Karpas-422 (cell line): ENCODE measurements at regions not wholly inside any gene's neighbourhood (a gene's known extent, or its start where the extent isn't known, plus 50 kb on each side); places are given as distances from the start of the nearest gene placed in this dataset.

Experiments used
- DNase-seq: peaks from one replicate; pipeline ENCODE4 v3.0.0-alpha.2; 2015
- H2AFZ ChIP-seq: fragments of 200-600 bp; sonication (generic); 2 replicates; pipeline ENCODE4 v1.6.1; 2014; ENCODE audit warnings: antibody characterized with exemption, low read length, mixed read lengths
- H3K27ac ChIP-seq: fragments of 200-600 bp; sonication (generic); 2 replicates; pipeline ENCODE4 v1.5.1; 2014; ENCODE audit warnings: mild to moderate bottlenecking, low read length, moderate library complexity
- H3K27me3 ChIP-seq: fragments of 200-600 bp; sonication (generic); 2 replicates; pipeline ENCODE4 v1.6.1; 2014; ENCODE audit warnings: low read length, mixed read lengths
- H3K36me3 ChIP-seq: fragments of 200-600 bp; sonication (generic); 2 replicates; pipeline ENCODE4 v1.6.1; 2014; ENCODE audit warnings: low read length, mixed read lengths; ENCODE audit not compliant: insufficient read depth
- H3K4me1 ChIP-seq: fragments of 200-600 bp; sonication (generic); 2 replicates; pipeline ENCODE4 v1.6.1; 2014; ENCODE audit warnings: mild to moderate bottlenecking, low read length, mixed read lengths
- H3K4me2 ChIP-seq: fragments of 200-600 bp; sonication (generic); 2 replicates; pipeline ENCODE4 v1.6.1; 2014; ENCODE audit warnings: low read length, low read depth, mild to moderate bottlenecking; ENCODE audit not compliant: poor library complexity, severe bottlenecking
- H3K4me3 ChIP-seq: fragments of 200-600 bp; sonication (generic); 2 replicates; pipeline ENCODE4 v1.5.1; 2014; ENCODE audit warnings: mild to moderate bottlenecking, antibody characterized with exemption, low read length, mixed read lengths
- H3K79me2 ChIP-seq: fragments of 200-600 bp; sonication (generic); 2 replicates; pipeline ENCODE4 v1.6.1; 2014; ENCODE audit warnings: mild to moderate bottlenecking, low read length, mixed read lengths
- H3K9ac ChIP-seq: fragments of 200-600 bp; sonication (generic); 2 replicates; pipeline ENCODE4 v1.6.0; 2014; ENCODE audit warnings: low read length
- H3K9me2 ChIP-seq: fragments of 200-600 bp; sonication (generic), shearing (Covaris generic); replicated peaks from 2 replicates; pipeline ENCODE4 v1.6.0; 2014; ENCODE audit warnings: mild to moderate bottlenecking, low read length, moderate library complexity; ENCODE audit not compliant: insufficient read depth
- H3K9me3 ChIP-seq: fragments of 300-700, 200-600 bp; sonication (generic); 2 replicates; pipeline ENCODE4 v1.6.1; 2014; ENCODE audit warnings: low read length, mixed read lengths
- H4K20me1 ChIP-seq: fragments of 200-600 bp; sonication (generic); 2 replicates; pipeline ENCODE4 v1.6.1; 2014; ENCODE audit warnings: mild to moderate bottlenecking, antibody characterized with exemption, low read length, low read depth; ENCODE audit not compliant: insufficient read depth

DNA sequence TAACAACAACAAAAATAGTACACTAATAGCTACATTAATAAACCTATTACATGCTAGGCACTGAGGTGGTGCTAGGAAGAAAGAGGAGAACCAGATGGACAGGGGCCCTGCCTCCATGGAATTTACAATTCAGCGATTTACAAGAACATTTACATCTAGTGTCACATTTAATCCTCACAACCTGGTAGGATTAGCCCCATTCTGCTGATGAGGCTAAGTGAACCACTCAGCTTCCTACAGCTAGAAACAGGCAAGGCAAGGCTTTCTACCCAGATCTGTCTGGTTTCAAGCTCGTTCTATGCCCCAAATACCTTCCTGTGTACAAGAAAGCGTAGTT lies 368.4 kb downstream of the BUD13 start:
- H3K9me3 ChIP-seq: no peaks in the 10 kb centered on the region
- no peaks in the 10 kb centered on the region for H3K4me1 ChIP-seq
- H3K79me2 ChIP-seq: no peaks in the 10 kb centered on the region
- no peaks in the 10 kb centered on the region for H3K36me3 ChIP-seq
- H3K4me2 ChIP-seq: no peak overlapping the region
- H3K9me2 ChIP-seq: no peaks in the 10 kb centered on the region
- no peak overlapping the region for H3K27ac ChIP-seq
- no peaks in the 10 kb centered on the region for H3K27me3 ChIP-seq
- no peaks in the 10 kb centered on the region for H4K20me1 ChIP-seq
- no peak overlapping the region for H2AFZ ChIP-seq
- no peak overlapping the region for H3K4me3 ChIP-seq
- no peak overlapping the region for H3K9ac ChIP-seq
- no peak for DNase-seq

- Histone ChIP-seq H3K9ac (no peak overlapping the region), H2AFZ (no peak overlapping the region), H3K36me3 (no peaks in the 10 kb centered on the region), H3K4me1 (no peaks in the 10 kb centered on the region), H3K4me3 (no peak overlapping the region), H3K27me3 (no peaks in the 10 kb centered on the region), H3K79me2 (no peaks in the 10 kb centered on the region), H3K4me2 (no peak overlapping the region), H3K27ac (no peak overlapping the region), H3K9me3 (no peaks in the 10 kb centered on the region), H4K20me1 (no peaks in the 10 kb centered on the region), H3K9me2 (no peaks in the 10 kb centered on the region)
- DNase-seq: no peak
Measured at GRCh38 chr11:116403794-116404461, 368.9 kb downstream of the BUD13 start.

GRCh38 chr11:116400081-116400480 lies 372.7 kb downstream of the BUD13 start:
- H3K9me3 ChIP-seq: no peaks in the 10 kb centered on the region
- no peaks in the 10 kb centered on the region for H3K27me3 ChIP-seq
- H3K4me2 ChIP-seq: no peak overlapping the region
- no peaks in the 10 kb centered on the region for H4K20me1 ChIP-seq
- H3K4me3 ChIP-seq: no peak overlapping the region
- no peak for DNase-seq
- H3K79me2 ChIP-seq: no peaks in the 10 kb centered on the region
- no peak overlapping the region for H2AFZ ChIP-seq
- no peaks in the 10 kb centered on the region for H3K9me2 ChIP-seq
- no peak overlapping the region for H3K9ac ChIP-seq
- H3K27ac ChIP-seq: no peak overlapping the region
- no peaks in the 10 kb centered on the region for H3K4me1 ChIP-seq
- H3K36me3 ChIP-seq: no peaks in the 10 kb centered on the region

DNA sequence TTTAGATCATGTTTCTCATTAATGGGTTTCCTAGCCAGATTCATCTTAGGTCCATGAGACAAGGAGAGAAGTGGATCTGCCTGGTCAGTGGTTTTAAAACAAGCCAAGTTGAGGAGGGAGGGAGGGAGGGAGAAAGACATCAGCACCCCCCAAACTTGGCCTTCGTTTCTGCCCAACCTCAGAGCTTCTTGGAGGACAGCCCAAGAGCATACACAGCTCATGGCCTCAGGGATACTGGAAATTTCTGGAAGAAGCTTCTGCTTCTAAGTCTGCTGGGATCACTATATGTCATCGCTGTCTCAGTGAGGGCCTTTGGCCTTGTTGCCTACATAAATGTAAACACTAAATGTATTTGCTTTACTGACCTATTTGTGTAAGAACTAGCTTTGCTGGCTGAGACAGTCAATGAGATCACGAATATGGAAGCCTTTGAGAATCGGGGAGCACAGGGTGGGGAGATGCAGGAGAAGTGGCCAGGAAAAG lies 375.1 kb downstream of the BUD13 start:
- Histone ChIP-seq H3K9me2 (no peaks in the 10 kb centered on the region), H2AFZ (no peak overlapping the region), H3K4me1 (no peaks in the 10 kb centered on the region), H3K4me3 (no peak overlapping the region), H3K9me3 (no peaks in the 10 kb centered on the region), H3K4me2 (no peak overlapping the region), H3K27me3 (no peaks in the 10 kb centered on the region), H4K20me1 (no peaks in the 10 kb centered on the region), H3K36me3 (no peaks in the 10 kb centered on the region), H3K27ac (no peak overlapping the region), H3K79me2 (no peaks in the 10 kb centered on the region), H3K9ac (no peak overlapping the region)
- no peak for DNase-seq

DNA sequence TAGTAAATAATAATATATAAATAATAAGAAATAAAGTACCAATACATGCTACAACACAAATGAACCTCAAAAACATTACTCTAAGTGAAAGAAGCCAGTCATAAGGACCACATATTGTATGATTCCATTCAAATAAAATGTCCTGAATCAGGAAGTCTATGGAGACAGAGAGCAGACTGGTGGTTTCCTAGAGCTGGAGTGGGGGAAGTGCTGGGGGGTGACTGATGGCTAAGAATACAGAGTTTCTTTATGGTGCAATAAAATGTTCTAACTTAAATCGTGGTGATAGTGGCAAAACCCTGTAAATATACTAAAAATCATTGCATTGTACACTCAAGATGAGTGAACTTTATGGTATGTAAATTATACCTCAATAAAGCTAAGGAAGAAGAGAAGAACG lies 376.5 kb downstream of the BUD13 start:
- no peak for DNase-seq
- H4K20me1 ChIP-seq: no peaks in the 10 kb centered on the region
- H3K4me3 ChIP-seq: no peak overlapping the region
- no peak overlapping the region for H3K4me2 ChIP-seq
- no peaks in the 10 kb centered on the region for H3K9me3 ChIP-seq
- H3K9me2 ChIP-seq: no peaks in the 10 kb centered on the region
- no peak overlapping the region for H3K27ac ChIP-seq
- no peaks in the 10 kb centered on the region for H3K27me3 ChIP-seq
- no peaks in the 10 kb centered on the region for H3K4me1 ChIP-seq
- H3K36me3 ChIP-seq: no peaks in the 10 kb centered on the region
- H3K9ac ChIP-seq: no peak overlapping the region
- H3K79me2 ChIP-seq: no peaks in the 10 kb centered on the region
- H2AFZ ChIP-seq: no peak overlapping the region

DNA sequence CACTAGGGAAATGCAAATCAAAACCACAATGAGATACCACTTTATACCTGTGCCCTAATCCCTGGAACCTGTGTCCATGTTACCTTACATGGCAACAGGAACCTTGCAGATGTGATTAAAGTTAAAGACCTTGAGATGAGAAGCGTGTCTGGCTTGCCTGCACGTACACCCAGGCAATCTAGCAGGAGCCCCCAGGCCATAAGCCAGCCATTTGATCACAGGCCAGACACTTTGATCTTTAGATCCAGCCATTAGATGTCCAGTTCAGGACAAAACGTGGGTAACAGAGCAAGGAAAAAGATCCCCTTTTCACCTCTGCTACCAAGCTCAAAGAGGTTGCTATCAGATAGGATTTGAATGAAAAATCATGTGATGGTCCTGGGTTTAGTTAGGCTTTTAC lies 378.8 kb downstream of the BUD13 start:
- no peaks in the 10 kb centered on the region for H3K9me2 ChIP-seq
- no peak overlapping the region for H3K4me2 ChIP-seq
- H3K9me3 ChIP-seq: no peaks in the 10 kb centered on the region
- no peaks in the 10 kb centered on the region for H4K20me1 ChIP-seq
- no peaks in the 10 kb centered on the region for H3K36me3 ChIP-seq
- no peaks in the 10 kb centered on the region for H3K79me2 ChIP-seq
- no peak overlapping the region for H2AFZ ChIP-seq
- no peak overlapping the region for H3K4me3 ChIP-seq
- H3K27ac ChIP-seq: no peak overlapping the region
- no peak for DNase-seq
- H3K27me3 ChIP-seq: no peaks in the 10 kb centered on the region
- no peaks in the 10 kb centered on the region for H3K4me1 ChIP-seq
- H3K9ac ChIP-seq: no peak overlapping the region

DNA sequence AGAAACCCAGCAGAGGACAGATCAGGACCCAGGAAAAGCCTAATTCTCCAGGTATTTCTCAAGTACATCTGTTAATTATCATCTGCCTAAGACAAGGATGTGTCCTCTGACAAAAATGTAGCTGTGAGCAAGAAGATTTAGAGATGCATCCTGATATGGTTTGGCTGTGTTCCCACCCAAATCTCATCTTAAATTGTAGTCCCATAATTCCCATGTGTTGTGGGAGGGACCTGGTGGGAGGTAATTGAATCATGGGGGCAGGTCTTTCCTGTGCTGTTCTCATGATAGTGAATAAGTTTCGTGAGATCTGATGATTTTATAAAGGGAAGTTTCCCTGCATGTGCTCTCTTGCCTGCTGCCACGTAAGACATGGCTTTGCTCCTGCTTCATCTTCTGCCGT lies 381.8 kb downstream of the BUD13 start:
- Histone ChIP-seq H3K4me1 (no peaks in the 10 kb centered on the region), H3K9ac (no peak overlapping the region), H3K79me2 (no peaks in the 10 kb centered on the region), H3K36me3 (no peaks in the 10 kb centered on the region), H3K4me3 (no peak overlapping the region), H3K4me2 (no peak overlapping the region), H3K9me2 (no peaks in the 10 kb centered on the region), H3K27me3 (no peaks in the 10 kb centered on the region), H2AFZ (no peak overlapping the region), H4K20me1 (no peaks in the 10 kb centered on the region), H3K27ac (no peak overlapping the region), H3K9me3 (no peaks in the 10 kb centered on the region)
- no peak for DNase-seq

DNA sequence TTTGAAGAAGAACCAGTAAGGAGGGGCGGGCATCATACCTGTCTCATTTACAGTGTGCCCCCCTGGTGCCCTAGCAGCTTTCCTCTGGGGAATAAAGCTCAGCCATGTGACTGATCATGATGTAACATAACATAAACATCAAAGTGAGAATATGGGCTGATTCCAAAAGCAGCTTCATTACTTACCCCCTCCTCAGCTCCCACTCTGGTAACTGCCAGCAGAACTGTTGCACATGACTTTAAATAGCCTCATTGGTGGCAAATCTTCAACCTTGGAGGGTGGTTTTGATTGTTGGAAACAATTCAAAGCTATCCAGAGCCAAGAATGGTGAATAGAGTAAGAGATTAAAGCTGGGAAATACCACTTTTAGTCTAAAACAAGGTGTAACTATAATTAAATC lies 384.6 kb downstream of the BUD13 start:
- no peak overlapping the region for H3K4me2 ChIP-seq
- H3K36me3 ChIP-seq: no peaks in the 10 kb centered on the region
- no peaks in the 10 kb centered on the region for H3K27me3 ChIP-seq
- no peaks in the 10 kb centered on the region for H4K20me1 ChIP-seq
- no peak overlapping the region for H2AFZ ChIP-seq
- H3K4me1 ChIP-seq: no peaks in the 10 kb centered on the region
- H3K9me2 ChIP-seq: no peaks in the 10 kb centered on the region
- H3K4me3 ChIP-seq: no peak overlapping the region
- no peaks in the 10 kb centered on the region for H3K79me2 ChIP-seq
- no peaks in the 10 kb centered on the region for H3K9me3 ChIP-seq
- DNase-seq: no peak
- no peak overlapping the region for H3K27ac ChIP-seq
- H3K9ac ChIP-seq: no peak overlapping the region

DNA sequence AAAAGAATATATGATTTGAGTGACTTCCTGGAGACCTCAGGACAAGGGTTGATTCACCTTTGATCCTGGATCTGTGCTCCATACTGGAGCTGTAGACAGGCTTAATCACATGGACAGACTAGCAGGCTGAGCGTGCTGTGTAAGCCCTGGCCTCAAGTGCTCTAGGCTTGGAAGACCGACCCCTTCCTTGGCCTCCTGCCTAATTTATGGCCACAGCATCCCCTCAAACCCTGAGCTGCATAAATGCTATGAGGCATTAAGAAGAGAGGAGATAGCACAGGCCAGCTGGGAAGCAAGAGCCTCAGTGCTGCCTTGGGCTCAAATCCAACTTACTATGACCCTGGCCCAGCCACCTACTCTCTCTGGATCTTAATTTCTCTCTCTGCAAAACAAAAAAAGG lies 385.1 kb downstream of the BUD13 start:
- no peak overlapping the region for H3K9ac ChIP-seq
- H3K27me3 ChIP-seq: no peaks in the 10 kb centered on the region
- no peak overlapping the region for H3K4me3 ChIP-seq
- H3K27ac ChIP-seq: no peak overlapping the region
- H3K79me2 ChIP-seq: no peaks in the 10 kb centered on the region
- H3K9me2 ChIP-seq: no peaks in the 10 kb centered on the region
- H2AFZ ChIP-seq: no peak overlapping the region
- no peaks in the 10 kb centered on the region for H4K20me1 ChIP-seq
- H3K36me3 ChIP-seq: no peaks in the 10 kb centered on the region
- no peak for DNase-seq
- H3K4me1 ChIP-seq: no peaks in the 10 kb centered on the region
- H3K9me3 ChIP-seq: no peaks in the 10 kb centered on the region
- H3K4me2 ChIP-seq: no peak overlapping the region
